HG03354 (cell line): ENCODE measurements at regions not wholly inside any gene's neighbourhood (a gene's known extent, or its start where the extent isn't known, plus 50 kb on each side); places are given as distances from the start of the nearest gene placed in this dataset.
A peak's percentile ranks its signal among the peaks of the same experiment; 100 is the strongest.
"Not testable (repeated sequence)": the region's sequence is repeated elsewhere in the genome, so short reads cannot be mapped to it uniquely, and the experiment has no call there.

ENCODE experiments used
- ATAC-seq: cut with Tn5 transposase; IDR thresholded peaks from one replicate; pipeline ENCODE4 v1.9.1; 2021; ENCODE audit warnings: mild to moderate bottlenecking; ENCODE audit not compliant: unreplicated experiment, poor library complexity, severe bottlenecking

DNA sequence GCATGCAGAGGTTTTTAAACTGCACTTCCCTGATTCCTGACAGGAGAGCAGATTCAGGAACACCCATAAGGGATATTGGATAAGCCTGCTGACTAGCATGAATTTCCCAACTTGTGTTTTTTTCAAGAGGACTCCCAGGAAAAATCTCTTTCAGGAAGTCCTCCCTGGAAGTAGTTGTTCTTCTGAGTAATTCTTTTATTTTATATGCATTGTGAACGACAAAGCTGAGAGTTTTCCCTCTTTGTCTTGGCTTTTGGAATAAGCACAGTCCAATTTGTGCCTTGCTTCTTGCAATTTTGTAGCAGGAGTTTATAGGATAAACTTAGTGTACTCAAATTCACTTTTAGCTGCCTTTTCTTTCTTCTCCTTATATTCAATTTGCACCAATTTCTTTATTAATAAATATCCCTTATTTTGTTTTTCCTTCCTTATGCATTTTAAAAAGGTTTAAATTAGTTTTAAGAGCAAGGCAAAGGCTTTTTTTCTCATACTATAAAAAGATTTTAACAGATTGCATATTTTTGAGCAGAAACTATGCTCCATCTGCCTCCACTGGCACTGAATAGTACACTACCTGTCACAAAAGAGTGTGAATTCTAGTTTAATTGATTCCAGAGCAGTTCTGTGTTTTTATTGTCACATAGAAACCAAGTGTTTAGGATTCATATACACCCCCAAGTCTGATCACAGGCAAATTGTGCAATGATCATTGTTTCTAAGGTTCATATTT lies 543.3 kb upstream of the SPRY2 start:
- no peak for ATAC-seq

DNA sequence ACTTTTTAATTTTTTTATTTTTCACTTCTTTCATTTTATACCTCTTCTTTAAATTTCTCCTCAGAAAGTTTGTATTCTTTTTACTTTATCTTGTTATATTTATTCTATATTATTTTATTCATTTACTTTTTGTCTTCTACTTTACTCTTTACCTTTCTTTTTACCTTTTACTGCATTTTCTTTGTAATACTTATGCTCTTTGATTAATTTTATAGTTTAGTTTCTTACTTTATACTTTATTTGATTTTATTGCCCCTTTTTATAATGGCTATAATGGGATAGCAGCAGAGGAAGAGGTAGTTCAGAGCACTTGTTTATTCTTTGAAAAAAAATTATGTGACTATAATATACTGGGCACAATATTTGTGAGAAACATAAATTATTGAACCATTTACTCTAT lies 542.6 kb upstream of the SPRY2 start:
- no peak for ATAC-seq

DNA sequence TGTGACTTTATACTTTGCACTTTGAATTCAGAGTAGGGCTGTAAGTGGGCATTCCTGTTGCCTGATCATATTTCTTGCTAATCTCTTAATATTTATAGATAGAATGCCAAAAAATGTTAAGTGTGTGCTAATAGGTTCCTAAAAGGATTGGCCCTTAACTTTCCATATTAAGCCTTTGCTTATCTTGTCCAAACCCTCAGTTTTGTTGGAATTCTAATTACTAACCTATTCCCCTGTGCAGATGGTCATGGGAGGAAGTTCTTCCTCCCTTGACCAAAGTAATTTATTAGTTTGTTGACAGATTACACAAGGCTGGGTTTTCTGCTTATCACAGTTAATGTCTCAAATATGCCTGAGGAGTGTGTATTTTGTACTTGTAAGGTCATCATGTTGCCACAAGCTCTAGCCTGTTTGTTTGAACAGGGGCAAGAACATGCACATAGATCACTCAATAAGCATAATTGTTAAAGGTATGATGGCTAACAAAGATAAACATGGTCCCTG lies 541.1 kb upstream of the SPRY2 start:
- no peak for ATAC-seq

DNA sequence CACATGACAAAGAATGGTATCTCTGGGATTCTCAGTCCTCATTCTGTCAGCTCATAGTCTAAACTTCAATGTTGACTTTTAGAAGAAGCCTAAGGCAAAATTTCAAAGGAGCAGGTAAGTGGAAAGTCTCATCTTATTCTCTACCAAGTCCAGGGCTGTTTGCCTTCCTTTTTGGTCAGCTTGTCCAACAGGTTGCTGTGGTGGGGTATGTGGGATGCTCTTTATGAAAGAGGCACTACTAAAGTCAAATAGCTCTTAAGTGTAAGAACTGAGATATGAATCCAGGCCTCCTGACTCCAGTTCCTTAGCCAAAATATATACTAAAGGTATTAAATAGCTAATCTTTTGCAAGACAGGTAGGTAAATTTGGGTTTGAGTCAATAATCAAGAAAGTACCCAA lies 540.6 kb upstream of the SPRY2 start:
- ATAC-seq = no peak

DNA sequence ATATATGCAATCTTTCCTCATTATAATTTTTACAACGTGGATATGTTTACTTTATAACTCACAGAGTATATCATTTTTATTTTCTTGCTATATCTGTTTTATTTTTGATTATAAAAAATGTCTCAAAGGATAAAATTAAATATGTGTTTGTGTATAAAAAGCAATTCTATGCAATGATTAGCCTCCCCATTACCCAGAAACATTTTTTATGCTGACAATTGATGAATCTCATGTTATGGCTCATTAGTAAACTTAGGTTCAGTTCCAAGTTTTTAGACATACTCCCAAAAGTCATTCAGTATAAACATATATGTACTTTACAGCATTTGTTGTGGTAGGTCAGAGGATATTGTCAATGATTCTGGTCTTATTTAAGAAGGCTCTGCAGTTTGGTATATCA lies 540.1 kb upstream of the SPRY2 start:
- ATAC-seq = no peak

DNA sequence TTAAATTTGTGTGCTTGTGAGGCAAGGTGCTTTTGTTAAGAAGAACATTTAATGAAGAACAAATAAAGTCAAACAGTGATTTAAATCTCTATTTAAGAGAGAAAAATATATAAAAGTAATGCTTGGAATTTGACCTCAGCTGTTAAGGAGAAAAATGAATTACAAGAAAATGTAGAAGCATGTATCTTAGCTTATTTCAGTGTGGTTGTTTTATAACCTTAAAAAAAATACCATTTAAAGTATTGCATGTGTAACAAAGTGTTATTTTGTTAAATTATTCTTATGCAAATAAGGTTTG lies 537.0 kb upstream of the SPRY2 start:
- ATAC-seq = no peak

DNA sequence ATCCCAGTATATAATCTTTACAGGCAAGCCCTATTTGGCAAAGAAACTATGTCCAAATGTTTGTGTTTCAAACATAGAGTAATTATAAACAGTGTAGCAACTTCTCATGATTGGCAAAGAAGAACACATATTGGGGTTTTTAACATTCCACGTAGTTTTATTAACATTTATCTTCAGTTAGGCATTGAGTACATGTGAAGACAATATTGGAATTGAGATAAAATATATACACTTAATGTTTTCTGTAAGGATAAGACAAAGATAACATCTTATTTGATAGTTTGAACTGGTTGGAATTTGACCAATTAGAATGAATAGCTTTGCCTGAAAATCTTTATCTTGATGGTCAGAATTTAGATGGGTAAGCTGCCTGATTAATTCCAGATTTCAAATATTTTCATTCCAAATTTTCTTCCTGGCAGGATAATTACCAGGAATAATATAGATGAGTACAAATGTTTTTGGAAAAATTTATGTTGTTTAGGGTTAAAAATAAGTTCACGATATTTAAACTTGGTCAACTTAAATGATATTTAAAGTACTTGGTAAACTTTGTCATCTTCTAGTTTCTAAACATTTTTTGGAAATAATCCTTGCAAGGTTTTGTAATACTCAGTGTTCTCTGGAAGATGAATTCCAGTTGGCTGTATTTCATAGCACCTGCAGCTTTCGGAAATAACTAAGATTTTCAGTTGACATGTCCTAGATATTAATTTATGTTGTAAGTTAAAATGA lies 536.5 kb upstream of the SPRY2 start:
- no peak for ATAC-seq

DNA sequence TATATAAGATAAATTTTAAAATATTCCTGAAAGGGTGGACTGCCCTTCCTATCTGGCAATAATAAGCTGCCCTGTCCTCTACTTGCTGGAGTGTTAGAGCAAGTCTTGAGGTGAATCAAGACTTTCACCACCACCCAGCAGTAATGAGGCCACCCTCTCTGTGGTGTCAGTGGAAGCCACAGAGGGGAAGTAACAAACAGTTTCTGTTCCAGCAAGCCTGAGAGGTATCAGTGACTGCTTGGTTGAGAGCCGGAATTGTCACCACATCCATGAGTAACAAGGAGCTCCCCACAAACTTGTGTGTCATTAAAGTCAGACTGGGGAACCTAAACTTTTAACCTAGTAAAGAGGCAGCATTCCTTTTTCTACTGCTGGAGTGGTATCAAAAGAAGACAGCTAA lies 532.7 kb upstream of the SPRY2 start:
- peak; percentile 92 for ATAC-seq

DNA sequence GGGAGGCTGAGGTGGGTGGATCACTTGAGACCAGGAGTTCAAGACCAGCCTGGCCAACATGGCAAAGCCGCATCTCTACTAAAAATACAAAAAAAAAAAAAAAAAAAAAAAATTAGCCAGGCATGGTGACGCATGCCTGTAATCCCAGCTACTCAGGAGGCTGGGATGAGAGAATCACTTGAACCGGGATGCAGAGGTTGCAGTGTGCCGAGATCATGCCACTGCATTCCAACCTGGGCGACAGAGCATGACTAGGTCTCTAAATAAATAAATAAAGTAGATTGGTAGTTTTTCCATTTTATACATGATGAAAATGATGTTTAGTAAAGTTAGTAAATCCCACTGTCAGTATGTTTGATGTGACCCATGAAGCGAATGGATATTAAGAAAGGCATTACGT lies 531.0 kb upstream of the SPRY2 start:
- not testable (repeated sequence) for ATAC-seq

DNA sequence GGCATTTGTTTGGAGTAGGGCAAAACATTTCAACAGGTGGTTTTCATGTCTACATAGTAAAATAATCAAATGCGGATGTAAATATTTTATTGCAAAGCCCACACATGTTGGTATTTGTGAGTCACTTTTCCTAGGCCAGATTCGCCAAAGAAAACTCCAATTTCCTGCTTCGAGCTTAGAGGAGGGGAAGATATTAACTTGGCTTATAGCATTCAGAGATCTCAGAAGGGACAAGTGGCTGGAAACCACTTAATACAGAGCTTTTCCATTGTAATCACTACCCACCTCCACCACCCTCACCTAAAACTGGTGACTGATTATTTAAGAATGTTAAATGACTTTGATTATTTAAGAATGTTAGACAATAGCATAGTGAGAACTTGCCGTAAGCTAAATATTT lies 530.6 kb upstream of the SPRY2 start:
- no peak for ATAC-seq

DNA sequence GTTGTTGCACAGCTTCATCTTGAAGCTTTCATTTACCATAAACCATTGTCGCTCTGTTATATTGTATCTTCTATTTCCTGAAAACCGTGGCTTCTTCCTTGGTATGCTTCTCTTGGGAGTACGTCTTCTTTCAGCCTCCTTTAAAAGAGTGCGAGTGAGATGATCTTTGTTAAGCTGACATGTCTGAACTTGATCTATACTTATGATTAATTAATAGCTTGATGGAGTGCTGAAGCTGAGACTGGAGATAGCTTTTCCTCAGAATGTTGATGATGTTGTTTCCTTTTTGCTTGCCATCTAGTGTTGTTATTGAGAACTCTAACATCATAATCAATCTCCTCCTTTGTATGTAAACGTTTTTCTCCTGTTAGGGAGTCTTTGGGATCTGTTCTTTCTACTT lies 529.3 kb upstream of the SPRY2 start:
- ATAC-seq = no peak

DNA sequence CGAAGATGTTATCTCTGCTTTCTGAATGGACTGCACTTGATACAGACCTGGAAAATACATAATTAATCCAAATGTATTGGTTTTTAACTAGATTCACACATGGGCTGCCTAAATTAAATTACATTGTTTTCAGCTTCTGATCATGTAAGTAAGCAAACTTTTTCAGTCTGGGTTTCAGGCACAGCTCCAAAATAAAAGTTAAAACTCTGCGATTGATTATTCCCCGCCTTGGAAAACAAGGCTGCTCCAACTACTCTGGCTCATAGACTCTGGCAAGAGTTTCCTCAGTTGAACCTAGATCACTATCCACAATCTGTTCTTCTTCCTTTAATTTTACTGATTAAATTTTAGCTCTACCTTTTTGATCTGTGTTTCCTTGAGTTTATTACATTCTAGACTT lies 526.0 kb upstream of the SPRY2 start:
- no peak for ATAC-seq

DNA sequence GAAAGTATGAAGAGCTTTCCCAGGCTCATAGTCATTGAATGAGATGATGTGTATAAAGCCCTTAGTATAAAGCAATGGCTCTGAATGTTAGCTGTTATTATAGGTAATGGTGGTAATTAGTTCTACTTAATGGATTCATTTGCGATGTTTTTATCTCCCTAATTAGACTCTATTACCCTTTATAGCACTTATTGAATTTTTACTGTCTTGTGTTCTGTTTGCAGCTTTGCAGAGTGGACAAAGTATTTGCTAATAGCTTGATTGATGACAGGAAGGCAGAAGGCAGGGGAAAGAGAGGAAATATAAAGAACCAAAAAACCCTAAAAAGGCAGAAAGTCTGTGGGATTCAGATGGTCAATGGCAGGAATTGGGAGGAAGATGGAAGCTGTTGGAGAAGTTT lies 524.4 kb upstream of the SPRY2 start:
- ATAC-seq = no peak

DNA sequence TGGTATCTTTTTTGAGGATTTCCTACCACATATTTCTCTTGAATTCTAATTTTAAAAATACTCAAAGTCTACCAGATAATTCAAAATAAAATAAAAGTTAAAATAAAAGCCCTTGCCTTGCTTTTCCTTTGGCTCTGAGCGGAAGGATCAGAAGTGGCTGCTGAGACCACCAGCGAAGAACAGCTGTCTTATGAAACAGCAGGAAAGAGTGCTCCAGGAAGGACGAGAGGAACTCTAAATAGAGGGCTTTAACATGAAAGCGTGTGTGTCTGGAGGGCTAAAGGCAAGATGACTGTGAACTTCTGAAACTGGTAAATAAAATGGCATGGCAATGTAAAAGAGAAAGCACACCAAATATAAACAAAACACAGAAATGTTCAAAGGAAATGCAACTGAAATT lies 521.5 kb upstream of the SPRY2 start:
- no peak for ATAC-seq

DNA sequence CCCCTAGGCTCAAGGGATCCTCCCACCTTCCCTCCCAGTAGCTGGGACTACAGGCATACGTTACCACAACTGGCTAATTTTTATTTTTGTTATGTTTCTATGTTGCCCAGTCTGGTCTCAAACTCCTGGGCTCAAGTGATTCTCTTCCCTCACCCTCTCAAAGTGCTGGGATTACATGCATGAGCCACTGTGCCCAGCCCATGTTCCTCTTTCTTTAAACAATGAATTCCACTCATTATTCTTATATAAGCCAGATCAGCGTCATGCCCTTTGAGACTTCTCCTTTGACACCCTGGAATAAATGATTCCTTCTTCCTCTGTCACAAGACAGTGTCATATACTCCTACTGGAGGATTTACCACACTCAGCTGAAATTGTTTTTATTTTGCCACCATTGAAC lies 519.9 kb upstream of the SPRY2 start:
- ATAC-seq = no peak

DNA sequence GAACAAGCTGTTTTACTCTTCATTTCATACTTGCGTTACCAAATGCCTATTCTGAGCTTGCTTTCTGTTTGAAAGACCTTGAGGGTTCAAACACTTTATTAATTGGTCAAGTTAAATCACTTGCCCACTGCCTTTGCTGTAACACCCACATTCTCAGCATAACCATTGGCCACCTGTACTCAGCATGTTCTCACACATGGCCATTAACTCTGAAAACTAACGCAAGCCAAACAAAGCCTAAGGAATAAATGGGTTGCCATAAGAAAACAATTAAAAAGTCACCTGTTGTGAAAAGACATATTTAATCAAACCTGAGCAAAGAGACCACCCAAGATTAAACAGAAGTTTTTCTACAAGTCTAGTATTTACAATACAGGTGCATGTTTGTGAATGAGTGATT lies 517.2 kb upstream of the SPRY2 start:
- no peak for ATAC-seq

DNA sequence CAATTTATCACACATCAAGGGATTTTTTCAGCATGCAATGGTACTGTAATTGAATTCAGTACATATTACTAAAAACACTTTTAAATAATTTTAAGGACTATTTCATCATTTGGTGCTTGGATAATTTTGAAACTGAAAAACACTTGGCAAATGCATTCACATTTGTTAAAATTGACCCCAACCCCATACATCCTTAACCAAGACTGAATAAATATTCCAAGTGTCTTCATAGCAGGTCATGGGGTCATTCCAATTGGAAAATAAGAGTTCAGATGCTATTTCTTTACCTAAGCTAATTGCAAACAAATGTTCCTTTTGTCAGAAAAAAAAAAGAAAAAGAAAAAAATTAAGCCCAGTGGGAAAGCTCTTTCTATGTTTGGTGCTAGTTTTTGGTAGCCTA lies 516.4 kb upstream of the SPRY2 start:
- ATAC-seq = no peak

DNA sequence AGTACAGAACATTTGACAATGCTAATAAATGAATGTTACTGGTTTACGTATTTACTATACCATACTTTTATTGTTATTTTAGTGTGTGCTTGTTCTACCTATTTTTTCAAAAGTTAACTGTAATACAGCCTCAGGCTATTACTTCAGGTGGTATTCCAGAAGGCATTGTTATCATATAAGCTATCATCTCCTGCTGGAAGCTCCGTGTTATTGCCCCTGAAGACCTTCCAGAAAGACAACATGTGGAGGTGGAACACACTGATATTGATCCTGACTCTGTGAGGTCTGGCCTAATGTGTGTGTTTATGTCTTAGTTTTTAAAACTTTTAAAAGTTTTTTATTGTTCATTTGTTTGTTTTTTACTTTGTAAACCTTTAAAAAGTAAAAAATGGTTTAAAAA lies 509.8 kb upstream of the SPRY2 start:
- ATAC-seq = no peak

DNA sequence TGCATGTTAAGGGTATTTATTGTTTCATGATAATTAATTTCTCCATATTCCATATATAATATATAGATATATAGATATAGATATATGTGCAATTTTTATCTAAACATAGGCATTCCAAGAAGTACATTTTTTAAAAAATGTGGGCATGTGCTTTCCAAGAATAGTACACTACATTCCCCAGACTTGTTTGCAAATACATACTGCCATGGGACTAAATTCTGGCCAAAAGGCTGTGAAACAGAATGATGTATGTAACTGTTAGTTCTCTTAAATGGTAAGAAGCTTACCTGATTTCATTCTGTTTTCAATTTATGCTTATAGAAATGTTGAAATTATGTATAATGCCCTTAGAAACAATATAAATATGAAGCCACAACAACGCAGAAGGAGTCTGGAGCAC lies 503.2 kb upstream of the SPRY2 start:
- ATAC-seq = no peak

DNA sequence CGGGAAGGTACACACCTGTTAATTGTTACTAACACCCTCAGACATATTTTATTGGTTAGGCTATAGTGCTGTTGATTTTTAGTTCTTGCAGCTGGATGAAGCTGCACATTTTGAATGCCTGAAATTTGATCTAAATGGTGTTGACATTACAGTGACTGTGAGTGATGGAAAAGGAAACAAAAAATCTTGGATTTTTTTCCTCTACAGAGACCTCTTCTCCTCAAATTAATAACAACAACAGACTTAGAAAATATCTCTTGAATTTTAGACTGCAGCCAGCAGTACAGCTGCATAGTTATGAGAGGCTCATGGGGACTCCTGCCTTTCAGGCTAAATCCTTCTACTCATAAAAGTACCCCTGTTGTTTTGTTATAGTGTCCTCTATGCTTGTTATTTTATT lies 500.5 kb upstream of the SPRY2 start:
- ATAC-seq = no peak

DNA sequence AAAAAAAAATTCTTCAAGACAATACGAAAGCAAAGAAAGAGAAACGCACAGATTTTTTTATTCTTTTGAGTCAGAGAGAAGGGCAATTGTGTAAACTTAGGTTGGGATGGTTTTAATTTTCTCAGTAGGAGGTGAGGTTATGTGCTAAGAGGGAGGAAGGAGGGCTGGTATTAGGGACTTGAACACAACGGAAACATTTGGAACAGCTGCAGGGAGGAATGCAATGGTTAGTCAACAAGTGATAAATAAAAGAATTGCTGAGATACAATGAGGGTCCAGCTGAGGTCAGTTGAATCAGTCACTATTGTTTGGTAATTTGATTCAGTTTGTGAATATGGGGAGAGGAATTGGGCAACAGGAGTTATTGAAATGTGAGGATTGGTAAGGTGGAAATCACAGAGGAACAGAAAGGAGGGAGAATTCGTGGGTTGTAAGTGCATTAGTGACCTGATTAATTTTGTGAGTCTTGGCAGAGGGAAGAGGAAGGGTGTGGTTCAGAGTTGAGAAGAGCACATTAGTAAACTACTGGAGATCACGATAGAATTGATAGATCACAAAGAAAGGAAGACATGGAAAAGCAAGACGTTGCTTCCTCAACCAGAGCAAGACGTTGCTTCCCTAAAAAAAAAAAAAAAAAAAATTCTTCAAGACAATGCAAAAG lies 499.5 kb upstream of the SPRY2 start:
- ATAC-seq = no peak
